Heart left ventricle (tissue), 16 donors: ENCODE measurements at regions not wholly inside any gene's neighbourhood (a gene's known extent, or its start where the extent isn't known, plus 50 kb on each side); places are given as distances from the start of the nearest gene placed in this dataset.
"Not testable (repeated sequence)": the region's sequence is repeated elsewhere in the genome, so short reads cannot be mapped to it uniquely, and the experiment has no call there.

Experiments
- ATAC-seq, 4 donors: fragments of 200-7000 bp; cut with Tn5 transposase; one replicate each; pipeline ENCODE4 v1.9.1; 2020 to 2022; ENCODE audit warnings: moderate library complexity in 4 of 4, mild to moderate bottlenecking in 3 of 4, moderate number of reproducible peaks in 1 of 4
- DNase-seq, 5 donors: peaks; one replicate each; pipeline ENCODE4 v3.0.0-alpha.2; 2020
- H3K27ac ChIP-seq, 12 donors: fragments of 200-600 bp; sonication (generic) in 4 of 12; one replicate each; pipeline versions ENCODE4 v1.5.0 to v1.8.0; 2016 to 2022; ENCODE audit warnings: mild to moderate bottlenecking in 2 of 12
- H3K27me3 ChIP-seq, 9 donors: fragments of 200-600 bp; sonication (generic) in 2 of 9; one replicate each; pipeline versions ENCODE4 v1.5.1 to v1.8.0; 2016 to 2022; ENCODE audit warnings: mild to moderate bottlenecking in 3 of 9
- H3K36me3 ChIP-seq, 9 donors: fragments of 200-600 bp; sonication (generic) in 2 of 9; one replicate each; pipeline versions ENCODE4 v1.5.0 to v1.8.0; 2018 to 2022; ENCODE audit warnings: mild to moderate bottlenecking in 2 of 9
- H3K4me1 ChIP-seq, 12 donors: fragments of 200-600 bp; sonication (generic) in 4 of 12; one replicate each; pipeline versions ENCODE4 v1.5.0 to v1.8.0; 2016 to 2022; ENCODE audit warnings: mild to moderate bottlenecking in 3 of 12
- H3K4me3 ChIP-seq, 12 donors: fragments of 200-600 bp; sonication (generic) in 4 of 12; one replicate each; pipeline versions ENCODE4 v1.5.0 to v1.8.0; 2017 to 2022; ENCODE audit warnings: mild to moderate bottlenecking in 9 of 12, moderate library complexity in 4 of 12
- H3K9me3 ChIP-seq, 12 donors: fragments of 200-600 bp; sonication (generic) in 4 of 12; one replicate each; pipeline versions ENCODE4 v1.5.0 to v1.8.0; 2016 to 2022; ENCODE audit warnings: mild to moderate bottlenecking in 1 of 12
- CTCF ChIP-seq, 12 donors: fragments of 200-600 bp; sonication (generic) in 4 of 12; IDR thresholded peaks; one replicate each; pipeline versions ENCODE4 v1.5.0 to v1.8.0; 2018 to 2022; ENCODE audit warnings: antibody characterized with exemption in 12 of 12, mild to moderate bottlenecking in 5 of 12
- POLR2A ChIP-seq, 2 donors: fragments of 450-650 bp; IDR thresholded peaks; one replicate each; pipeline ENCODE4 v1.6.1; 2017; ENCODE audit warnings: antibody characterized with exemption in 2 of 2, mild to moderate bottlenecking in 2 of 2, moderate library complexity in 2 of 2
- WGBS, 4 donors: extraction: QIAGEN DNeasy Blood & Tissue Kit in 2 of 4; methylation state at CpG; one replicate each; pipeline versions ENCODE4 v1.1.5 to v1.1.7; 2013 to 2018; 5-methylcytosine and 5-hydroxymethylcytosine counted together
- intact Hi-C, 10 donors: fragments of 100-400 bp; cut with DNase I; formaldehyde crosslinking; loops; one replicate each; pipeline versions ENCODE4 v1.11.1 to v1.14.2; 2022
- donor health status: ischemic (EF 13 %, LVEDD 7.1; RV severe dilation, severe dysfunction).
- donor health status: healthy with polysubstance abuse.
- donor health status: DM: no; HTN: yes; CAD: no.
- donor health status: DM: no; HTN: no; CAD: no.
- donor health status: ischemic (EF 25% LVEDD 6.9; RV normal size, moderate dysfunction).
- donor health status: ischemic (EF 25% LVEDD 5.7; RV mildly dilated, moderate dysfunction).
- donor health status: healthy.
- donor health status: DM: yes; HTN: yes; CAD: no.
- donor health status: ischemic (EF 35%, LVEDD 5.7; RV mildly dilated, moderate dysfunction).
- donor health status: nonischemic (EF 11% LVEDD 7.7; RV severe dilation, severe dysfunction).
- donor health status: DM: yes; HTN: yes; CAD: no.
- donor health status: PGD.
- donor health status: ischemic (EF 29% LVEDD 5.4; RV normal size, mild dysfunction).
- donor health status: nonischemic (EF 23%, LVEDD 6.1; RV moderate dilation, normal function).

GRCh38 chr2:66185497-66186054 is 249.3 kb upstream of the MEIS1 start:
- no peak for TF ChIP-seq CTCF (IDR thresholded peaks at IDR 0.05)
- DNase-seq (no peak), ATAC-seq (no peak)
- Histone ChIP-seq H3K4me3 (no peak overlapping the region), H3K27ac (no peak overlapping the region), H3K27me3 (no peaks in the 10 kb centered on the region), H3K4me1 (peaks cover 0 to 3% (median 0%) of the 10 kb centered on the region in 12 donors), H3K36me3 (no peaks in the 10 kb centered on the region), H3K9me3 (peaks cover 0 to 7% (median 0%) of the 10 kb centered on the region in 12 donors)
- intact Hi-C loops, result no loop called here
- WGBS, 4 donors, result 88 to 92% (median 89%) methylated on average over 11 of the region's 11 CpGs

GRCh38 chr2:66177128-66177796 is 257.7 kb upstream of the MEIS1 start:
- intact Hi-C loops, result not testable (repeated sequence)

GRCh38 chr2:66174491-66174890 is 260.4 kb upstream of the MEIS1 start:
- WGBS, 4 donors, result 80 to 87% (median 84%) methylated on average over 5 of the region's 5 CpGs
- ATAC-seq (no peak), DNase-seq (no peak)
- Histone ChIP-seq H3K9me3 (no peaks in the 10 kb centered on the region), H3K4me1 (no peaks in the 10 kb centered on the region), H3K27ac (no peak overlapping the region), H3K36me3 (no peaks in the 10 kb centered on the region), H3K4me3 (no peak overlapping the region), H3K27me3 (no peaks in the 10 kb centered on the region)
- intact Hi-C loops, result no loop called here
- TF ChIP-seq CTCF (IDR thresholded peaks at IDR 0.05) (no peak), POLR2A (IDR thresholded peaks at IDR 0.05) (no peak)

More at GRCh38 chr2:66177128-66177796, 257.7 kb upstream of the MEIS1 start:
- not testable (repeated sequence) for H3K27ac ChIP-seq, H3K4me3 ChIP-seq, H3K36me3 ChIP-seq, ATAC-seq, H3K9me3 ChIP-seq, DNase-seq, H3K27me3 ChIP-seq, H3K4me1 ChIP-seq
- 85 to 91% (median 88%) methylated on average over 26 of the region's 26 CpGs for WGBS, 4 donors

- intact Hi-C loops, result no loop called here
- no peaks in the 10 kb centered on the region for H3K9me3 ChIP-seq
- H3K4me1 ChIP-seq, result no peaks in the 10 kb centered on the region
- no peak overlapping the region for H3K4me3 ChIP-seq
- no peak overlapping the region for H3K27ac ChIP-seq
- no peak for TF ChIP-seq CTCF (IDR thresholded peaks at IDR 0.05)
- no peak for TF ChIP-seq POLR2A (IDR thresholded peaks at IDR 0.05)
- DNase-seq, result no peak
- no peak for ATAC-seq
- 85 to 95% (median 88%) methylated on average over 1 of the region's 1 CpG for whole genome bisulfite sequencing, 4 donors
- no peaks in the 10 kb centered on the region for H3K27me3 ChIP-seq
- no peaks in the 10 kb centered on the region for H3K36me3 ChIP-seq
Measured at GRCh38 chr2:66173645-66174044, 261.3 kb upstream of the MEIS1 start.

GRCh38 chr2:66171530-66171929 is 263.4 kb upstream of the MEIS1 start:
- H3K36me3 ChIP-seq, result no peaks in the 10 kb centered on the region
- H3K27ac ChIP-seq, result no peak overlapping the region
- intact Hi-C loops, result no loop called here
- no peaks in the 10 kb centered on the region for H3K9me3 ChIP-seq
- no peak for DNase-seq
- ATAC-seq, result no peak
- TF ChIP-seq CTCF (IDR thresholded peaks at IDR 0.05), result no peak
- TF ChIP-seq POLR2A (IDR thresholded peaks at IDR 0.05), result no peak
- 61 to 70% (median 68%) methylated on average over 5 of the region's 5 CpGs for WGBS, 4 donors
- no peaks in the 10 kb centered on the region for H3K4me1 ChIP-seq
- no peaks in the 10 kb centered on the region for H3K27me3 ChIP-seq
- no peak overlapping the region for H3K4me3 ChIP-seq
